ENCODE measurements at regions not wholly inside any gene's neighbourhood (a gene's known extent, or its start where the extent isn't known, plus 50 kb on each side); places are given as distances from the start of the nearest gene placed in this dataset.

GRCh38 chr12:91889910-91890309 is 255.7 kb downstream of the BTG1 start:
- H3K4me3 ChIP-seq (ENCODE audit: low read depth, low read length), result no peak overlapping the region
- no peak for DNase-seq (ENCODE audit: low read depth)
- no peaks in the 10 kb centered on the region for H3K27me3 ChIP-seq (ENCODE audit: control insufficient read depth, insufficient read depth, low read length)
- no peaks in the 10 kb centered on the region for H3K36me3 ChIP-seq (ENCODE audit: control insufficient read depth, insufficient read depth, low read length)
- no peak for TF ChIP-seq CTCF (IDR thresholded peaks at IDR 0.05; ENCODE audit: insufficient read depth, low read length, poor library complexity, severe bottlenecking)

- DNase-seq (ENCODE audit: low read depth), result no peak
- Histone ChIP-seq H3K36me3 (ENCODE audit: control insufficient read depth, insufficient read depth, low read length) (no peaks in the 10 kb centered on the region), H3K27me3 (ENCODE audit: control insufficient read depth, insufficient read depth, low read length) (no peaks in the 10 kb centered on the region), H3K4me3 (ENCODE audit: low read depth, low read length) (no peak overlapping the region)
- TF ChIP-seq CTCF (IDR thresholded peaks at IDR 0.05; ENCODE audit: insufficient read depth, low read length, poor library complexity, severe bottlenecking), result no peak
Observed at GRCh38 chr12:91889059-91889458, 256.6 kb downstream of the BTG1 start.

- no peaks in the 10 kb centered on the region for H3K27me3 ChIP-seq (ENCODE audit: control insufficient read depth, insufficient read depth, low read length)
- DNase-seq (ENCODE audit: low read depth), result no peak
- H3K36me3 ChIP-seq (ENCODE audit: control insufficient read depth, insufficient read depth, low read length), result no peaks in the 10 kb centered on the region
- TF ChIP-seq CTCF (IDR thresholded peaks at IDR 0.05; ENCODE audit: insufficient read depth, low read length, poor library complexity, severe bottlenecking), result no peak
- no peak overlapping the region for H3K4me3 ChIP-seq (ENCODE audit: low read depth, low read length)
Observed at GRCh38 chr12:91887957-91888356, 257.7 kb downstream of the BTG1 start.

- DNase-seq (ENCODE audit: low read depth), result no peak
Observed at GRCh38 chr12:91885851-91886731, 259.6 kb downstream of the BTG1 start.

GRCh38 chr12:91884230-91884629 is 261.4 kb downstream of the BTG1 start:
- Histone ChIP-seq H3K4me3 (ENCODE audit: low read depth, low read length) (no peak overlapping the region), H3K36me3 (ENCODE audit: control insufficient read depth, insufficient read depth, low read length) (no peaks in the 10 kb centered on the region)
- TF ChIP-seq CTCF (IDR thresholded peaks at IDR 0.05; ENCODE audit: insufficient read depth, low read length, poor library complexity, severe bottlenecking), result no peak

More at GRCh38 chr12:91885851-91886731, 259.6 kb downstream of the BTG1 start:
- no peak overlapping the region for H3K4me3 ChIP-seq (ENCODE audit: low read depth, low read length)
- H3K27me3 ChIP-seq (ENCODE audit: control insufficient read depth, insufficient read depth, low read length), result no peaks in the 10 kb centered on the region
- H3K36me3 ChIP-seq (ENCODE audit: control insufficient read depth, insufficient read depth, low read length), result no peaks in the 10 kb centered on the region
- TF ChIP-seq CTCF (IDR thresholded peaks at IDR 0.05; ENCODE audit: insufficient read depth, low read length, poor library complexity, severe bottlenecking), result no peak

GRCh38 chr12:91883811-91884210 is 261.8 kb downstream of the BTG1 start:
- Histone ChIP-seq H3K27me3 (ENCODE audit: control insufficient read depth, insufficient read depth, low read length) (no peaks in the 10 kb centered on the region), H3K36me3 (ENCODE audit: control insufficient read depth, insufficient read depth, low read length) (no peaks in the 10 kb centered on the region), H3K4me3 (ENCODE audit: low read depth, low read length) (no peak overlapping the region)
- no peak for DNase-seq (ENCODE audit: low read depth)
- no peak for TF ChIP-seq CTCF (IDR thresholded peaks at IDR 0.05; ENCODE audit: insufficient read depth, low read length, poor library complexity, severe bottlenecking)

More at GRCh38 chr12:91884230-91884629, 261.4 kb downstream of the BTG1 start:
- no peaks in the 10 kb centered on the region for H3K27me3 ChIP-seq (ENCODE audit: control insufficient read depth, insufficient read depth, low read length)
- DNase-seq (ENCODE audit: low read depth), result no peak
